HG03342 (cell line): ENCODE measurements at regions not wholly inside any gene's neighbourhood (a gene's known extent, or its start where the extent isn't known, plus 50 kb on each side); places are given as distances from the start of the nearest gene placed in this dataset.
"Not testable (repeated sequence)": the region's sequence is repeated elsewhere in the genome, so short reads cannot be mapped to it uniquely, and the experiment has no call there.

Experiments
- ATAC-seq: cut with Tn5 transposase; IDR thresholded peaks from one replicate; pipeline ENCODE4 v1.9.1; 2021; ENCODE audit warnings: mild to moderate bottlenecking, moderate library complexity; ENCODE audit not compliant: unreplicated experiment

DNA sequence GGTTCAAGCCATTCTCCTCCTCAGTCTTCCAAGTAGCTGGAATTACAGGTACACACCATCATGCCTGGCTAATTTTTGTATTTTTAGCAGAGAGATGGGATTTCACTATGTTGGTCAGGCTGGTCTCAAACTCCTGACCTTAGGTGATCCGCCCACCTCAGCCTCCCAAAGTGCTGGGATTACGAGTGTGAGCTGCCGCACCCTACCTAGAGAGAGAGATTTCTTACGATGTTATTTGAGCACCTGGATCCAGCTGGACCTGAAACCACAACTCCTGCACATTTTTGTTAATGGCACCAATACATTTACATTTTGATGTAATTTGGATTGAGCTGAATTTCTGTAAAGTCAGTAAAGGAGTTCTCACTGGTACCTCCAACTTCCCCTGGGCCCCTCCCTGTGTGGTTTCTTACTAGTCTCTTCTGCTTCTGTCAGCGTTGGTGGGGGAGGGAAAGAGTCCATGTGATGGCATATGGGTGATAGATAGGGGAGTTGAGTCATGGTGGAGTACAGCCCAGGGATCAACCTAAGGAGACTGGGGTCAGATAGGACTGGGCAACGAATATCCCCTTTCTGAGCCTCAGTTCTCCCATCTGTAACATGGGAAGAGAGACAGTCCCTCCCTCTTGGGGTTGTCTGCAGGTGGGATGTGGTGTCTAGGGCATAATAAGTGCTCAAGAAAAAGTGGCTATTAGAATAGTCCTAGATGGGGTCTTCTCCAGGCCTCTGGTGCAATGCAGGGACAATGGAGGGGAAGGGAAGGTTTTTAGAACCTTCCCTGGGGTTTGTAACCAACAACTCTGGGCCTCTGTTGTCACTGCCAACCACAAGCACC lies 83.3 kb upstream of the MED13L start:
- ATAC-seq: no peak

- no peak for ATAC-seq
Observed at GRCh38 chr12:116361414-116362223, 84.1 kb upstream of the MED13L start.

DNA sequence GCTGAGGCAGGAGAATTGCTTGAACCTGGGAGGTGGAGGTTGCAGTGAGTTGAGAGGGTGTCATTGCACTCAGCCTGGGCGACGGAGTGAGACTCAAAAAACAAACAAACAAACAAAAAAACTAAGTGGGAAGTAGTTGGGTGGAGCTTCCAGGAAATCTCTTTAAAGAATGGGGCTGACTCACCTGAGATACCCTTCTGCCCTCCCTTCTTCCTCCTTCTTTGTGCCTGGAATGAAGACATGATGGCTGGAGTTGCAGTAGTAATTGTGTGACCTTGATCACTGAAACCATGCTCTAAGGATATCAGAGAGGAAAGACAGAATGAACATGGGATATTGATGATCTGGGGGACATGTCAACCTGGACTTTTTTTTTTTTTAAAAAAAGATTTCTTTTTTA lies 87.6 kb upstream of the MED13L start:
- ATAC-seq: no peak

DNA sequence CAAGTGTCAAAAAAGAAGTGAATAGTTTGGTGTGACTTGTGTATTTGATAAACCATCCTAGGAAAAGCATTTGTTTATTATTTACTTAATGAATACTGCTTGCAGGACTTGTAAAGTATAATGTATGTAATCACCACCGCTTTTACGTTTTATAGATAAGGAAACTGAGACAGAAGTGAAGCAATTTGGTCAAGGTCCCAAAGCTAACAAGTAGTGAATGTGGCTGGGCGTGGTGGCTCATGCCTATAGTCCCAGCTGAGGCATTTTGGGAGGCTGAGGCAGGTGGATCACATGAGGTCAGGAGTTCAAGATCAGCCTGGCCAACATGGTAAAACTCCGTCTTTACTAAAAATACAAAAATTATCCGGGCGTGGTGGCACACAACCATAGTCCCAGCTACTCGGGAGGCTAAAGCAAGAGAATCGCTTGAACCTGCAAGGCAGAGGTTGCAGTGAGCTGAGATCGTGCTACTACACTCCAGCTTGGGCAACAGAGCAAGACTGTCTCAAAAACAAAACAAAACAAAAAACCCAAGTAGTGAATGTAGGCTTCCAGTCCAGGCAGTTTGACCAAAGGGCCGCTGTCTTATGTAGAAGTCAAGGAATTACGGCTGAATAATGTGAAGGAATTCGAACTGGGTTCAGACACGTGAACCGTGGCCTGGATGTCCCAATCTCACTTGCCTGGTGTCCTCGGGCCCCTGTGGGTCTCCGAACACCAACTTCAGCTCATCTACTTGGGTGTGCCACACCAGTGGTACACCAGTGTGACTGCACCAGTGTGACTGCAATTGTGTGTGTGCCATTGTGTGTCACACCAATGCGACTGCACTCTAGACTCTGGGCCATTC lies 88.3 kb upstream of the MED13L start:
- ATAC-seq: no peak

DNA sequence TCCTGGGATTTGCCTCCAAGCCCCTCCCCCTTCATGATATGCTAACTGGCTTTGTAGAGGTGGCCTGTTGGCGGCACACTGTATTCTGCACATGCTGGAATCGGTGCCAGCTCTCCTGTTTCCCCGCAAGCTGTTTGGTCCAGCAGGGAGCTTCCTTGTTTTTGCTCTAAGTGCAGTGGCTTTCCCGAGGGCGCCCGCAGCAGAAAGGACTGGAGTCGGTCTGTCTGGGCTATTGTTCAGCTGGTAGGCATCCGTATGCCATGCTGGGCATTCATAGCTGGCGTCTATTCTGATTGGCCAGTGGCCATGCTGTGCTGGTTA lies 88.9 kb upstream of the MED13L start:
- ATAC-seq: no peak

- no peak for ATAC-seq
Observed at GRCh38 chr12:116366824-116367223, 89.3 kb upstream of the MED13L start.

GRCh38 chr12:116368196-116369194 lies 91.0 kb upstream of the MED13L start:
- no peak for ATAC-seq

DNA sequence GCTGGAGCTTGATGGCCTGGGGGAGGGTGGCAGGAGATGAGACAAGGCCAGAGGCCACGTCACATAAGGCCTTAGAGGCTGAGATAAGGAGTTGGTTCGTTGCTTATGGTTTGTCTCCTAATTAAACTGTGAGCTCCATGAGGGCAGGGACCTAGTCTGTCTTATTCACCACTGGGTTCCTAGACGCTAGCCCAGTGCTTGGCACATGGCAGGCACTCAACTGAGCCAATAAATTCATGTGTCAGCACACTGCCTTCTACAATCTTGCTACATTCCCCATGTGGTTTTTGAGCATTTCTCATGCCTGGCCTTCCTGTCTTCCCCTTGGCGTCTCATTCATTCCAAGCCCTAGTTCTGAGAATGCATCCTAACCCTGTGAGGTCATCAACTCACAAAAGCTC lies 92.5 kb upstream of the MED13L start:
- ATAC-seq: no peak

DNA sequence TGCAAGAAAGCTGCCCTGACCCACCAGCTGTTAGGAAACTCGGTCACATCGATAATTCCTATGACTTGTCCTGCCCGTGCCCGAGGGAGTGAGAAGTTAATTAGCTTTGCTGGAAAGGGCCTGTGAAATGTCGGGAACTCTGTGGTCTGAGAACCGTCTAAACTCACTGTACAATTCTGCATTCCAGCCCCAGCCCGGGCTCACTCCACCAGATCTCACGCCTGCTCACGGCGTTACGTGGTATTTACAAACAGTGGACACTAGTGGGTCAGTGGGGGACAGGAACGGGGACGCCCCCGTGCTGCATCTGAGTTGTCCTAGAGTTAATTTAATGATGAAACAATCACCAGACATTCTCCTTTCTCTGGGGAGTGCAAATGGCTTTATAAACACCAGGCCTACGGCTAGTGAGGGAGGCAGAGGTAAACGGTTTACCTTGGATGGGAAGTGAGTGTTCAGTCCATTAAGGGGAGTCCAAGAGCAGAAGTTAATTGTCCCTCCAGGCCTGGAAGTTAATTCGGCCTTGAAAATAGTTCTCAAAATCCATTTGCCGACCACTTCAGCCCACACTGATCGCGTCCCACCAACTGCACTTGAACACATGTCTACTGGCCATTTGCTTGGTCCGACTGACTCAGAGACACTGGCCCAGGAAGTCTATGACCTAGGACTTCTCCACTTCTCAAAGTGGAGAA lies 93.5 kb upstream of the MED13L start:
- no peak for ATAC-seq

DNA sequence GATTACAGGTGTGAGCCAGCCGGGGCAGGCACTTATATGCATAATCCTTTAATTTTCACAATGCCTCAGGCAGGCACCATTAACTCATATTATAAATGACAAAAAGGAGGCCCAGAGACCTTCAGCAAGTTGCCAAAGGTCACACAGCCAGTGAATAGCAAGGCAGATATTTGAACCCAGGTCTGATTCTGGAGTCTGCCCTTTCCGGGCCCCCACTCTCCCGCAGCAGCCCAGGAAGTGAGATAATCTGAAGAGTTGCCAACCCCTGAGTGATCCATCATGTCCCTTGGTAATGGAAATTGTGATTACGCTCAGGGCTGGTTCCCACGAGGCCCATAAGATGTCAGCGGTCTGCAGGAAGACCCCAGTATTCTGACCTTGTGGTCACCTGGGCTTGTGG lies 95.3 kb upstream of the MED13L start:
- no peak for ATAC-seq

GRCh38 chr12:116373572-116374206 lies 96.2 kb upstream of the MED13L start:
- ATAC-seq: no peak

DNA sequence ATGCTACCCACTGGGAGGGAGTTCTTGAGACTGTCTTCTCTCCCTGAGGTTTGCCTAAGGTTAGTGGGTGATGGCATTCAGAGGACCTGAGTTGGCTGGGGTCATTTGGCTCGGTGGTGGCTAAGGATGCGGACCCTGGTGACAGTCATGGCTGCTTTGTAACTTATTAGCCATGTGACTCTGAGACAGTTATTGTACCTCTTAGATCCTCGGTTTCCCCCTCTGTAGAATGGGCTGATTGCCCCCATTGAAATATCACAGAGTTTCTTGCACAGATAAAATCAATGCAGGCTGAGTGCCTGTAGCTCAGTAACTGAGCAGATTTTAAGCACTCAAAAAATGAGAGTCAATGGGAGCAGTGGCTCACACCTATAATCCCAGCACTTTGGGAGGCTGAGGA lies 96.7 kb upstream of the MED13L start:
- ATAC-seq: no peak

- no peak for ATAC-seq
Observed at GRCh38 chr12:116375278-116375842, 97.9 kb upstream of the MED13L start.

- no peak for ATAC-seq
Observed at GRCh38 chr12:116376354-116377193, 99.1 kb upstream of the MED13L start.

GRCh38 chr12:116377194-116377571 lies 99.7 kb upstream of the MED13L start:
- ATAC-seq: not testable (repeated sequence)

- ATAC-seq: no peak
Observed at GRCh38 chr12:116378002-116378401, 100.5 kb upstream of the MED13L start.

GRCh38 chr12:116380108-116380507 lies 102.6 kb upstream of the MED13L start:
- no peak for ATAC-seq

- ATAC-seq: not testable (repeated sequence)
Observed at GRCh38 chr12:116380740-116381139, 103.2 kb upstream of the MED13L start.
